Lower leg skin (tissue), 4 donors: ENCODE measurements at regions not wholly inside any gene's neighbourhood (a gene's known extent, or its start where the extent isn't known, plus 50 kb on each side); places are given as distances from the start of the nearest gene placed in this dataset.

Experiments used
- DNase-seq, 2 donors: peaks; one replicate each; pipeline ENCODE4 v3.0.0-alpha.2; 2019; ENCODE audit warnings: low spot score in 2 of 2
- H3K4me3 ChIP-seq: fragments of 200-600 bp; sonication (generic); 2 replicates; pipeline ENCODE4 v1.5.1; 2017; ENCODE audit warnings: mild to moderate bottlenecking, low read depth; ENCODE audit not compliant: poor library complexity, severe bottlenecking
- CTCF ChIP-seq, 3 donors: fragments of 450-650 bp; IDR thresholded peaks; one replicate each; pipeline ENCODE4 v1.5.1; 2016; ENCODE audit warnings: antibody characterized with exemption in 3 of 3, mild to moderate bottlenecking in 3 of 3, moderate library complexity in 2 of 3
- POLR2A ChIP-seq, 2 donors: fragments of 450-650 bp; IDR thresholded peaks; one replicate each; pipeline ENCODE4 v1.6.1; 2016 to 2017; ENCODE audit warnings: antibody characterized with exemption in 2 of 2, mild to moderate bottlenecking in 1 of 2, moderate library complexity in 1 of 2
- WGBS, 2 donors: methylation state at CpG; one replicate each; pipeline ENCODE4 v1.1.5; 2018; 5-methylcytosine and 5-hydroxymethylcytosine counted together
- intact Hi-C: fragments of 100-400 bp; cut with DNase I; formaldehyde crosslinking; loops from one replicate; pipeline ENCODE4 v1.15.0; 2023; ENCODE audit warnings: low total_unique reads

- no peak for TF ChIP-seq CTCF (IDR thresholded peaks at IDR 0.05)
- 54 to 58% methylated on average over 23 of the region's 23 CpGs for WGBS, 2 donors
- no peak overlapping the region for H3K4me3 ChIP-seq
- intact Hi-C loops: no loop called here
- DNase-seq: no peak
Measured at GRCh38 chr22:26912655-26913345, 255.4 kb downstream of the MIAT start.

GRCh38 chr22:26914519-26915185 is 257.3 kb downstream of the MIAT start:
- H3K4me3 ChIP-seq: no peak overlapping the region
- intact Hi-C loops: no loop called here
- no peak for TF ChIP-seq CTCF (IDR thresholded peaks at IDR 0.05)
- 84 to 87% methylated on average over 25 of the region's 25 CpGs for WGBS, 2 donors
- DNase-seq: no peak

- no peak for DNase-seq
- no peak overlapping the region for H3K4me3 ChIP-seq
- TF ChIP-seq POLR2A (IDR thresholded peaks at IDR 0.05): no peak
- TF ChIP-seq CTCF (IDR thresholded peaks at IDR 0.05): no peak
- 60 to 68% methylated on average over 2 of the region's 2 CpGs for WGBS, 2 donors
- intact Hi-C loops: no loop called here
Measured at GRCh38 chr22:26916236-26916635, 258.8 kb downstream of the MIAT start.

GRCh38 chr22:26918226-26918625 is 260.8 kb downstream of the MIAT start:
- no peak overlapping the region for H3K4me3 ChIP-seq
- WGBS, 2 donors: 77 to 93% methylated on average over 3 of the region's 3 CpGs
- intact Hi-C loops: no loop called here
- TF ChIP-seq CTCF (IDR thresholded peaks at IDR 0.05): no peak
- no peak for TF ChIP-seq POLR2A (IDR thresholded peaks at IDR 0.05)
- no peak for DNase-seq

GRCh38 chr22:26921726-26922125 is 264.3 kb downstream of the MIAT start:
- TF ChIP-seq POLR2A (IDR thresholded peaks at IDR 0.05): no peak
- no peak for TF ChIP-seq CTCF (IDR thresholded peaks at IDR 0.05)
- no peak overlapping the region for H3K4me3 ChIP-seq
- no peak for DNase-seq
- WGBS, 2 donors: 73 to 89% methylated on average over 2 of the region's 2 CpGs
- intact Hi-C loops: no loop called here

- no peak overlapping the region for H3K4me3 ChIP-seq
- DNase-seq: no peak
- intact Hi-C loops: no loop called here
- WGBS, 2 donors: 26 to 35% methylated on average over 5 of the region's 5 CpGs
- TF ChIP-seq POLR2A (IDR thresholded peaks at IDR 0.05) (no peak), CTCF (IDR thresholded peaks at IDR 0.05) (no peak)
Measured at GRCh38 chr22:26922806-26923205, 265.4 kb downstream of the MIAT start.
